Fibroblast of upper back skin (primary cell): ENCODE measurements at regions not wholly inside any gene's neighbourhood (a gene's known extent, or its start where the extent isn't known, plus 50 kb on each side); places are given as distances from the start of the nearest gene placed in this dataset.
"Not testable (repeated sequence)": the region's sequence is repeated elsewhere in the genome, so short reads cannot be mapped to it uniquely, and the experiment has no call there.

ENCODE experiments used
- DNase-seq: peaks from one replicate; pipeline ENCODE4 v3.0.0-alpha.2; 2013

DNA sequence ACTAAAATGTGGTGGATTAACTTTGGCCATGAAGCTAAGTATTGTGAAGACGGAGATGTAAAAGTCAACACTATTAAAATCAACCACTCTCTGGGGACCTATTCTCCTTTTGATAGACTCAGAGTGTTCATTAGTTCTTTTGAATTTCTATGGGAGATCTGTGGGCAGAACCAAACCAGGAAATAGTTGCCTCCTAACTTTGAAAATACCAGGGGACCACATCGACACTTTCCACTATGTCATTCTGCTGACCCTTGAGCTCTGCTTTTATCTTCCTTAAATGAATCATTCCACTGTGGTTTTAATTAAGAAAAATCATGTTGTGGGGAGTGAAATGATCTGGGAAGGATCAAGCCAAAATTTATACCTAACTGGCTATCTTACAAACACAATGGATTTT lies 960.5 kb downstream of the GATA3 start:
- DNase-seq: no peak

GRCh38 chr10:9015447-9015846 lies 961.0 kb downstream of the GATA3 start:
- DNase-seq: no peak

DNA sequence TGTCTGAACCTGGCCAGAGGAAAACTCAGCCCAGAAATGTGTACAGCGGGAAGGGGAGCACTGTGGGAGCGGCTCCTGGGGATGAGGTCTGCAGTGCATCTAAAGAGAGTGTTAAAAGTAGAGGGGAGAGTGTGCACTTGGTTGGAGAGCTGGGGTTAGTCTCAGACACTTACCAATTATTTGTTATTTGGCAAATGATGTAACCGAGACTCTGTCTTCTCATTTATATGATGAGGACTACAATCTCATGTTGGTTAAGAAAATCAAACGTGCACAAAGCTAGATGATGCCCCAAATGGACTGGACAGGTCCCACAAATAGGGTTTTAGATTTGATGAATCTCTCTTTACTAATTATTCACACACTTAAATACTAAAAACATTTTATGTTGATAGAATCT lies 962.4 kb downstream of the GATA3 start:
- DNase-seq: no peak

DNA sequence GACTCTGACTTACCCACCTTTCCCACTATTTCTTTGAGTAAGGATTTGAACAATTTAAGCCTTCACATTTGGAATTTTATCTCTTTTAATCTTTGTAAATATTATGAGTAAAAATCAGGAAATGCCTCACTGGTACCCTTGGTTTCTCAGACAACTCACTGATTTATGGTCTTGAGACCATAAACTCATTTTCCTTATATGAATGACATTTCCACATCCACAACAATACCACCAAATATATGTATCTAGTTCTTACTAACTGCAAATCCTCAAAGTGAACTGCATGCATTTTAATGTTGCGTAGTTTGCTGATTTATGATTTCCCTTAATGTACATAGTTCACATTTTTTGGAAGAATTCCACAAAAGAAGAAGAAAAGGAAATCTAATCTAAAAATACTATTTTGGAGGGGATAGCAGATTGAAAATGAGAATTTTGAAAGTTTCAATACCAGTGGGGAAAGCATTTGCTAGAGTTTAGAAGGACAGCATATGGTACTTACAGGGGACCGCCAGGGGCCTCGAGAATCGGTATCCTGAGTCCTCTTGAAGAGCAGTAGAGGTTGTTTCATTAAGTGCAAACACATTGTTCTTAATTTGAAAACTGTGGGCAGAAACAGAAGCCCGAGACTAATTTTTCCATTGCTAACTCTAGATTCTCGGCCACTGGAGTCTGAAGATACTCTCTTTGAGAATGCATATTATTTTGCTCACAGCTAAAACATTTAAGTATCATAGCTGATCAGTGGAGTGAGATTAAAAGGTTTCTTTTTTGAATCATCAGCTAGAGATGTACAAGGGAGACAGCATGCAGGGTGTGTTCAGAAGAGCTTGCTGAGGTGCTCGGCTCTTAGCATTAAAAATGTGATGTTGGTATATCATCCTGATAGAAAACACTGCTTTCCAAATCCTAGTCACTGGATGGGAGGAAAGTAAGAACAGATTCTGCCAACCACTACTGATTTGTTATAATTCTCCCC lies 964.0 kb downstream of the GATA3 start:
- peak; percentile 65 for DNase-seq

GRCh38 chr10:9023206-9023605 lies 968.7 kb downstream of the GATA3 start:
- no peak for DNase-seq

GRCh38 chr10:9024210-9024609 lies 969.7 kb downstream of the GATA3 start:
- no peak for DNase-seq

DNA sequence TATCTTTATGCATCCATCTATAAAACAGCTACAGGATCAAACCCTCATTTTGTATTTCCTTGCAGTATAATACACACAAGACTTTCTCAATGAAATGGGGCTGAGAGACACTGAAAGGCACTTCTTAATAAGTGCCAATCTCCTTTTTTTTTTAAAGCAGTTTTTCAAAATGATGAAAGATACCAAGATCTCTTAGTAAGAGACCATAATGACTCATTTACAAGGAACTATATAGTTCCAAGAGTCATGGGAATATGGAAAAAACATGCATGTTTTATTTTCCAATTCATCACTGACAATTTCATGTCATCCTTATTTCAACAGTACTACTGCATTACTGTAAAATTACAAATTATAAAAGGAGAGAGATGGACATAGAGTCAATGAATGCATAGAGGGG lies 973.7 kb downstream of the GATA3 start:
- DNase-seq: peak; percentile 56

DNA sequence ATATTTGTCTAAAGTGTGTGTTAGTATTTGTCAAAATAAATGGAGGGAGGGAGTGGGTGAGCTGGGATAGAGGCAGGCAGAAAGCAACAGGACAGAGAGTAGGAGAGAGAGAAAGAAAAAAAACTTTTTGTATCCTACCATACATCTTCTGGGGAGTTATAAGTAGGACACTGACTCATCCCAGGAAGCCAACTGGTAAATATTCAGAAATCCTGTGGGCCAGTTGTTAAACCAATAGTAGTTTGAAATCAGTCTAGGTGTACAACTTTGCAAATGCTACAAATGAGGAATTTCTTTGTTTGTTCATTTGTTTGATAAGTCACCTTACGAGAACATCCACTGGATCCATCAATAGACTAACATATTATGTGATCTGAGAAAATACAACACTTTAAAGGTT lies 980.9 kb downstream of the GATA3 start:
- DNase-seq: no peak

GRCh38 chr10:9036711-9037204 lies 982.3 kb downstream of the GATA3 start:
- DNase-seq: no peak

- DNase-seq: no peak
These were observed 983.7 kb downstream of the GATA3 start for GRCh38 chr10:9038146-9038714.

DNA sequence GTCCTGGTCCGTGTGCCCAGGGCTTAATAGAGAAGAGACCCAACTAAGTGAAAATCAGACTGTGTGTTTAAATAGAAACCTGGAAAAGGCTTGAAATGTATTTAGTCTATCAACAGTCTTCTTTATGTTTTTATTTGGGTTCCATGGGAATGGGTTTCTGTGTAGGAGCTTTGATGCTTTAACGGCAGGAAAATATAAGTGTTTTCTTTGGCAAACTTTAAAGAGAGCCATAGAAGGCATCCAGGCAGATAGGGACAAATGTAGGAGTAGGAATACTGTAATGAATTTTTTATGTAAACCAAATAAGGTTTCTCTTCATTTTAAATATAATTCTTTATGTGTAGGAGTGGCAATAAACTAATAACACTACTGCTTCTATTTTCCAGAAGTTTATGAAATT lies 989.0 kb downstream of the GATA3 start:
- no peak for DNase-seq

GRCh38 chr10:9045311-9045710 lies 990.8 kb downstream of the GATA3 start:
- no peak for DNase-seq

DNA sequence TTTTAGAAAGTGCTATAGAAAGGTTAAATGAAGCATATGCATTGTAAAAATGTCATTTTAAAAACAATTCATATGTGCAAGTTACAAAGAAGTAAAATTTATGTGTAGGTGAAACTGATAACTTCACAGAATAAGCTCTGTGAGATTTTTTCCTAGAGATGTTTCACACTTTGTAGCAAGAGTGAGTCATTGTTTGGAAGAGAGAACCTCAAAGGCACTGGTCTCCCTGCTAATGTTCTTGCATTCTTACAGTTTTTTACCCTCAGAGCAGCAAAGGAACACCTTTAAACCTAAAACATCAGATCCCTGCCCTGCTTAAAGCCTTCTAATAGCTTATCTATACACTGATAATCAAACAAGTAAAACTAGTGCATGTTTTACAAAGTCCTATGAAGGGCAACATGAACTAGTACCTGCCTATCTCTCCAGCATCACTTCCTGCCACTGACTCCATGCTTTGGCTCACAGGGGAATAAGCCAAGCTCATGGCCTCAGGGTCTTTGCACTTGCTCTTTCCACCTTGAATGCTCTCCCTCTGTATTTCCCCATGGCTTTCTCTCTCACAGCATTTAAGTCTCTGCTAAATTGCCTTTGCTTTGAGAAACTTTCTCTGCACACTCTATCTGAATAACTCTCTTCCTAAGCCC lies 997.0 kb downstream of the GATA3 start:
- no peak for DNase-seq

DNA sequence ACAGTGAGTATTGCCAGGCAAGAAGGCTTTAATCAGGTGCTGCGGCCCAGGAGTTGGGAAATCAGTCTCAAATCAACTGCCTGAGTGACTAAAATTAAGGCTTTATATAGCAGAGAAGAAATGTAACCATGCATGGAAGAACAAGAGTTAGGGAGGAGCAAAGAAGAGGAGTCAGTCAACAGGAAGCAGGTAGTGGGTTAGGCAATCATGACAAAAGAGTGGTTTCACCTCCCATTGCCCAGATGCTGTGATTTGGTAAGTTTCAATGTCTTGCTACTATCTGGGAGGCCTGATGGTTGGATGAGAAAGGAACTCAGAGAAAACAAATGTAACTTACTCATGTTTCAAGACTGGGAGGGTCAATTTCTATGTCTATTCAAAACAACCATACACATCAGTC lies 998.3 kb downstream of the GATA3 start:
- no peak for DNase-seq

GRCh38 chr10:9056521-9056920 lies 1002.0 kb downstream of the GATA3 start:
- DNase-seq: no peak

DNA sequence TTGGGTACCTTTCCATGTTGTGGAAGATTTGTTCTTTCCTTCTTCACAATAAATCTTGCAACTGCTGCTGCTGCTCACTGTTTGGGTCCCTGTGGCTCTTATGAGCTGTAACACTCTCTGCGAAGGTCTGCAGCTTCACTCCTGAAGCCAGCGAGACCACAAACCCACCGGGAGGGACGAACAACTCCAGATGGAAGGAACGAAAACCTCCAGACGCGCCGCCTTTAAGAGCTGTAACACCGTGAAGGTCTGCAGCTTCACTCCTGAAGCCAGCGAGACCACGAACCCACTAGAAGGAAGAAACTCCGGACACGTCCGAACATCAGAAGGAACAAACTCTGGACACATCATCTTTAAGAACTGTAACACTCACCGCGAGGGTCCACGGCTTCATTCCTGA lies 1002.8 kb downstream of the GATA3 start:
- DNase-seq: not testable (repeated sequence)

DNA sequence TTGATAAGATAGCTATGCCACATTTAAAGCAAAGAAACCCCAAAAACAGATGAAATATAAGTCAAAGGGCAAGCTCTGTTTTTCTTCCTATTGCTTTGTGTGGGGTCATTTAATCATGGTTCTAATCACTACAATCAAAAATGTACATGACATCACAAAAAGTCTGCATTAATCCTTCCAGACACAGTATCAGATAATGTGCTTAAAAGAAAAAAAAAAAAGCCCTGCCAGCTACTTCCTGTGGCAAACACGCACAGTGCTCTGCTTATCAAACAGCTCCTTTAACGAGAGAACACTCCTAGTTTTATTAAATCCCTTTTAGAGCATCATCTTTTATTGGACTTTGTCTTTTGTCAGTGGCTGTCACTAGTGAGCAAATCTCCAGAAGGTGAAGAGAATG lies 1005.8 kb downstream of the GATA3 start:
- no peak for DNase-seq

DNA sequence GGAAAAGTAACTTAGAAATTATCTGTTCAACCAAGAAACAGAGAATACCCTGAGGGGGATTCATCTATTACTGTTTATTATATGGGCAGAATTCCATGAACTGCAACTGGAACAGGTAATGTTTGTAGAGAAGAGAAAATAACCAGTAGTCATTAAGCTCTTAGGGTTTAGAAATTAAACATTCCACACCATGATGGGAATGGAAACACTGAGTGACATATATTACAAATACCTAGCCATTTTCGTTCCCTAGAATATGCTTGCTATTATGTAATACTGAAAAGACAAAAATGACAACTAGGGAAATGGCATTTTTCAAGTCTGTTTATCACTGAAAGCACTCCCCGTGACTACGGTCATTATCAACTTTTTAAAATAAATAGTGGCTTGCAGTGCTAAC lies 1007.4 kb downstream of the GATA3 start:
- no peak for DNase-seq

GRCh38 chr10:9066152-9066551 lies 1011.7 kb downstream of the GATA3 start:
- DNase-seq: no peak

DNA sequence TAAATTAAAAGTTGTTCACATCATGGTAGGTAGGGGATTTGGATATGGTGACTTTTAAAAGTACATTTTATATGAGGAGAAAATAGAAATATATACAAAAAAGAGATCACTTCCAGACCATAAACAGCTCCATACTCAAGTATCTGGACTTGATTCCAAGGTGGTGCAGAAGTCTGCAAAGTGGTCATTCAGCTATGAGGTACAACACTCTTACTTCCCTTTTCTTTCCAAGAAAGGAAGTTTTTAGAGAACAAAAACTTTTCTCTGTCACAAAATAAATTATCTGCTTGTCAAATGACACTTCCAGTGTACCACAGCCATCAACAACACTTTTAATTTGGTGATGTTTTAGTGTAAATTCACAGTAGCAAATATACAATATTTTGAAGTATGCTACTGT lies 1013.5 kb downstream of the GATA3 start:
- DNase-seq: no peak

- DNase-seq: no peak
These were observed 1014.6 kb downstream of the GATA3 start for GRCh38 chr10:9069136-9069535.

DNA sequence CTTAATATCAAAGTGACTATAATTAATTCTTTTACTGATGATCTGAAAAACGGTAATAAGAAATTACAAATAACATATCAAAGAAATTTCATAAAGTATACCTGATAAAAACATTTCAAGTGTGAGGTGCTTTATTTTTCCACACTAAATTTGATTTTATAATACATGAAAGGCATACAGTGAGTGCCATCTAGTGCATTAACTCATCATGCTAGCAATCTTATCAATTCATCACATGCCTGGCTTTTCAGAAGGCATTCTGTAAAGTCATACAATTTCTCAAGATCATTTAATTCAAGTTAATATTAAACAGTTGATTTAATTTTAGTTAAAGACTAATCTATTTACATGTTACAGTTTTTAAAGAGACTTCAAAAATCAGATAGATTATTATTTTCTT lies 1020.9 kb downstream of the GATA3 start:
- DNase-seq: no peak

- DNase-seq: no peak
These were observed 1021.6 kb downstream of the GATA3 start for GRCh38 chr10:9076066-9076465.

GRCh38 chr10:9081253-9081652 lies 1026.8 kb downstream of the GATA3 start:
- no peak for DNase-seq
